ENCODE measurements at regions not wholly inside any gene's neighbourhood (a gene's known extent, or its start where the extent isn't known, plus 50 kb on each side); places are given as distances from the start of the nearest gene placed in this dataset.

- no peak overlapping the region for H3K4me3 ChIP-seq (ENCODE audit: insufficient read depth, low read depth, low read length, poor library complexity, severe bottlenecking)
- H3K36me3 ChIP-seq (ENCODE audit: control insufficient read depth, insufficient read depth, low read length): no peaks in the 10 kb centered on the region
- no peak overlapping the region for H3K27ac ChIP-seq (ENCODE audit: insufficient read depth, low read length, poor library complexity, severe bottlenecking)
- no peaks in the 10 kb centered on the region for H3K4me1 ChIP-seq (ENCODE audit: control insufficient read depth, insufficient read depth, low read length, poor library complexity, severe bottlenecking)
- H3K9me3 ChIP-seq (ENCODE audit: control insufficient read depth, low read length): no peaks in the 10 kb centered on the region
- no peaks in the 10 kb centered on the region for H3K27me3 ChIP-seq (replicated peaks; ENCODE audit: control insufficient read depth, insufficient read depth, low read length, poor library complexity, severe bottlenecking)
- no peak for DNase-seq
Measured at GRCh38 chr17:79168486-79169055, 93.9 kb downstream of the ENGASE start.

- Histone ChIP-seq H3K4me3 (ENCODE audit: insufficient read depth, low read depth, low read length, poor library complexity, severe bottlenecking) (no peak overlapping the region), H3K27ac (ENCODE audit: insufficient read depth, low read length, poor library complexity, severe bottlenecking) (no peak overlapping the region), H3K9me3 (ENCODE audit: control insufficient read depth, low read length) (no peaks in the 10 kb centered on the region), H3K27me3 (replicated peaks; ENCODE audit: control insufficient read depth, insufficient read depth, low read length, poor library complexity, severe bottlenecking) (no peaks in the 10 kb centered on the region), H3K4me1 (ENCODE audit: control insufficient read depth, insufficient read depth, low read length, poor library complexity, severe bottlenecking) (no peaks in the 10 kb centered on the region), H3K36me3 (ENCODE audit: control insufficient read depth, insufficient read depth, low read length) (no peaks in the 10 kb centered on the region)
- DNase-seq: no peak
Measured at GRCh38 chr17:79167486-79167885, 92.9 kb downstream of the ENGASE start.

GRCh38 chr17:79165756-79166473 lies 91.3 kb downstream of the ENGASE start:
- DNase-seq: no peak
- Histone ChIP-seq H3K4me3 (ENCODE audit: insufficient read depth, low read depth, low read length, poor library complexity, severe bottlenecking) (no peak overlapping the region), H3K9me3 (ENCODE audit: control insufficient read depth, low read length) (no peaks in the 10 kb centered on the region), H3K36me3 (ENCODE audit: control insufficient read depth, insufficient read depth, low read length) (no peaks in the 10 kb centered on the region), H3K4me1 (ENCODE audit: control insufficient read depth, insufficient read depth, low read length, poor library complexity, severe bottlenecking) (no peaks in the 10 kb centered on the region), H3K27me3 (replicated peaks; ENCODE audit: control insufficient read depth, insufficient read depth, low read length, poor library complexity, severe bottlenecking) (no peaks in the 10 kb centered on the region), H3K27ac (ENCODE audit: insufficient read depth, low read length, poor library complexity, severe bottlenecking) (no peak overlapping the region)

- no peak for DNase-seq
- Histone ChIP-seq H3K9me3 (ENCODE audit: control insufficient read depth, low read length) (no peaks in the 10 kb centered on the region), H3K36me3 (ENCODE audit: control insufficient read depth, insufficient read depth, low read length) (no peaks in the 10 kb centered on the region), H3K27ac (ENCODE audit: insufficient read depth, low read length, poor library complexity, severe bottlenecking) (no peak overlapping the region), H3K4me1 (ENCODE audit: control insufficient read depth, insufficient read depth, low read length, poor library complexity, severe bottlenecking) (no peaks in the 10 kb centered on the region), H3K27me3 (replicated peaks; ENCODE audit: control insufficient read depth, insufficient read depth, low read length, poor library complexity, severe bottlenecking) (no peaks in the 10 kb centered on the region), H3K4me3 (ENCODE audit: insufficient read depth, low read depth, low read length, poor library complexity, severe bottlenecking) (no peak overlapping the region)
Measured at GRCh38 chr17:79164913-79165695, 90.5 kb downstream of the ENGASE start.

- no peak overlapping the region for H3K4me3 ChIP-seq (ENCODE audit: insufficient read depth, low read depth, low read length, poor library complexity, severe bottlenecking)
- no peaks in the 10 kb centered on the region for H3K9me3 ChIP-seq (ENCODE audit: control insufficient read depth, low read length)
- H3K36me3 ChIP-seq (ENCODE audit: control insufficient read depth, insufficient read depth, low read length): no peaks in the 10 kb centered on the region
- H3K27me3 ChIP-seq (replicated peaks; ENCODE audit: control insufficient read depth, insufficient read depth, low read length, poor library complexity, severe bottlenecking): no peaks in the 10 kb centered on the region
- H3K27ac ChIP-seq (ENCODE audit: insufficient read depth, low read length, poor library complexity, severe bottlenecking): no peak overlapping the region
- no peak for DNase-seq
- no peaks in the 10 kb centered on the region for H3K4me1 ChIP-seq (ENCODE audit: control insufficient read depth, insufficient read depth, low read length, poor library complexity, severe bottlenecking)
Measured at GRCh38 chr17:79164408-79164807, 89.8 kb downstream of the ENGASE start.

GRCh38 chr17:79163071-79163470 lies 88.4 kb downstream of the ENGASE start:
- no peak for DNase-seq
- H3K27me3 ChIP-seq (replicated peaks; ENCODE audit: control insufficient read depth, insufficient read depth, low read length, poor library complexity, severe bottlenecking): no peaks in the 10 kb centered on the region
- no peaks in the 10 kb centered on the region for H3K36me3 ChIP-seq (ENCODE audit: control insufficient read depth, insufficient read depth, low read length)

GRCh38 chr17:79162012-79162963 lies 87.7 kb downstream of the ENGASE start:
- Histone ChIP-seq H3K27me3 (replicated peaks; ENCODE audit: control insufficient read depth, insufficient read depth, low read length, poor library complexity, severe bottlenecking) (no peaks in the 10 kb centered on the region), H3K4me1 (ENCODE audit: control insufficient read depth, insufficient read depth, low read length, poor library complexity, severe bottlenecking) (no peaks in the 10 kb centered on the region), H3K36me3 (ENCODE audit: control insufficient read depth, insufficient read depth, low read length) (no peaks in the 10 kb centered on the region)

More at GRCh38 chr17:79163071-79163470, 88.4 kb downstream of the ENGASE start:
- H3K9me3 ChIP-seq (ENCODE audit: control insufficient read depth, low read length): no peaks in the 10 kb centered on the region
- H3K4me3 ChIP-seq (ENCODE audit: insufficient read depth, low read depth, low read length, poor library complexity, severe bottlenecking): no peak overlapping the region
- H3K27ac ChIP-seq (ENCODE audit: insufficient read depth, low read length, poor library complexity, severe bottlenecking): no peak overlapping the region
- H3K4me1 ChIP-seq (ENCODE audit: control insufficient read depth, insufficient read depth, low read length, poor library complexity, severe bottlenecking): no peaks in the 10 kb centered on the region

GRCh38 chr17:79160980-79161636 lies 86.5 kb downstream of the ENGASE start:
- H3K36me3 ChIP-seq (ENCODE audit: control insufficient read depth, insufficient read depth, low read length): no peaks in the 10 kb centered on the region
- no peaks in the 10 kb centered on the region for H3K9me3 ChIP-seq (ENCODE audit: control insufficient read depth, low read length)
- H3K4me1 ChIP-seq (ENCODE audit: control insufficient read depth, insufficient read depth, low read length, poor library complexity, severe bottlenecking): no peaks in the 10 kb centered on the region
- no peak overlapping the region for H3K27ac ChIP-seq (ENCODE audit: insufficient read depth, low read length, poor library complexity, severe bottlenecking)
- no peak overlapping the region for H3K4me3 ChIP-seq (ENCODE audit: insufficient read depth, low read depth, low read length, poor library complexity, severe bottlenecking)
- H3K27me3 ChIP-seq (replicated peaks; ENCODE audit: control insufficient read depth, insufficient read depth, low read length, poor library complexity, severe bottlenecking): no peaks in the 10 kb centered on the region
- no peak for DNase-seq

More at GRCh38 chr17:79162012-79162963, 87.7 kb downstream of the ENGASE start:
- H3K4me3 ChIP-seq (ENCODE audit: insufficient read depth, low read depth, low read length, poor library complexity, severe bottlenecking): no peak overlapping the region
- H3K27ac ChIP-seq (ENCODE audit: insufficient read depth, low read length, poor library complexity, severe bottlenecking): no peak overlapping the region
- no peaks in the 10 kb centered on the region for H3K9me3 ChIP-seq (ENCODE audit: control insufficient read depth, low read length)
- no peak for DNase-seq

- H3K36me3 ChIP-seq (ENCODE audit: control insufficient read depth, insufficient read depth, low read length): no peaks in the 10 kb centered on the region
- H3K9me3 ChIP-seq (ENCODE audit: control insufficient read depth, low read length): no peaks in the 10 kb centered on the region
- no peaks in the 10 kb centered on the region for H3K27me3 ChIP-seq (replicated peaks; ENCODE audit: control insufficient read depth, insufficient read depth, low read length, poor library complexity, severe bottlenecking)
- no peak for DNase-seq
- H3K4me1 ChIP-seq (ENCODE audit: control insufficient read depth, insufficient read depth, low read length, poor library complexity, severe bottlenecking): no peaks in the 10 kb centered on the region
- no peak overlapping the region for H3K4me3 ChIP-seq (ENCODE audit: insufficient read depth, low read depth, low read length, poor library complexity, severe bottlenecking)
- no peak overlapping the region for H3K27ac ChIP-seq (ENCODE audit: insufficient read depth, low read length, poor library complexity, severe bottlenecking)
Measured at GRCh38 chr17:79159926-79160325, 85.3 kb downstream of the ENGASE start.
